GM21367 (cell line): ENCODE measurements at regions not wholly inside any gene's neighbourhood (a gene's known extent, or its start where the extent isn't known, plus 50 kb on each side); places are given as distances from the start of the nearest gene placed in this dataset.
"Not testable (repeated sequence)": the region's sequence is repeated elsewhere in the genome, so short reads cannot be mapped to it uniquely, and the experiment has no call there.

Experiments used
- ATAC-seq: cut with Tn5 transposase; IDR thresholded peaks from one replicate; pipeline ENCODE4 v1.9.1; 2021; ENCODE audit not compliant: unreplicated experiment

GRCh38 chr3:912717-913116, 180.1 kb upstream of the CNTN6 start:
- ATAC-seq: not testable (repeated sequence)

DNA sequence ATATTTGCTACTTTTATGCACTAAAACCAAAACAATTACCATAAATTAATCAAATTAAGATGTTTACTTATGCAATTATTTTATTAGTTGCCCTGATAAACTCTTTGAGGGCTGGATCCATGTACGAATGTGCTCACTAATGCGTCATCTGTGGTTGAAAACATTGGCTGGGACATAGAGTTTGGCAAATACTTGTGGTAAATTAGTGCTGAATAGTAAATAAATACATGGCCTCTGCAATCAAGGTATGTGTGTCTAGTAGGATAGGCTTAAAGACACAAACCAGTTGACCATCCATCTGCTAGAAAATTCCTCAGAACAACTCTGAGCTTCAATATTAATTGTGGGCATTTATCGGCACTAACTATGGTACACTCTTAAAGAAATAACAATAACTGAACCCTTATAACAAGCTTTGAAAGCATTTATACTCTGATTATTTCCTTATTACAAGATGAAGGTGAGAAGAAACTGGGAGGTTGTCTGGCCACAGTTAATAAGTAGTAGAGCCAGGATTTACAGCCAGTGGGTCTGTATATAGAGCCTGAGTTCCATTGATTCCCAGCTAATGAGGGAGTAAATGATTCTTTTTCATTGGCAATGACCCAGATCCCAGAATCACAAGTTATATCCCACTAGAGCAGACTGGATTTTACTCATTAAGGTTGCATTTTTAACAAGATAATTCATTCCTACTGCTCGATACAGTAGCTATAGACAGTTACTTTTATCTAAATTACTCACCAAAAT, 169.5 kb upstream of the CNTN6 start:
- ATAC-seq: no peak

DNA sequence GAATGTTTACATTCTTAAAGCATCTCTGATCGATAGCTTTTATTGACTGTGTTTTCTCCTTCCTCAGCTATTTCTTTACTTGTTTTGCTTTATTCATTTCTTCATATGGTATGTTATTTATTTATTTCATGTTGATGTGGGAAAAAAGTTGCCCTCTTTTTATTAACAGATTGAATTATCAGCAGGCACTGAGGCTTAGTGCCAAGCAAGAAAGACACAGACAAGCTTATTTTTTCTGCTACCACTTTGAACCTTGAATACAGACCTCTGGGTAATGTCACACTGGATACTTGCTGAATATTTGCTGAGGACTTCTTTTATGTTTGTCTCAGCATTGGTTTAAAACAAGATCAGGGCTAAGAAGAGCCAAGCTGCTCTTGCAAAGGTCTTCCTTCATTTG, 162.0 kb upstream of the CNTN6 start:
- no peak for ATAC-seq

- ATAC-seq: no peak
Measured at GRCh38 chr3:933326-933725, 159.5 kb upstream of the CNTN6 start.

GRCh38 chr3:944786-945185, 148.0 kb upstream of the CNTN6 start:
- no peak for ATAC-seq

DNA sequence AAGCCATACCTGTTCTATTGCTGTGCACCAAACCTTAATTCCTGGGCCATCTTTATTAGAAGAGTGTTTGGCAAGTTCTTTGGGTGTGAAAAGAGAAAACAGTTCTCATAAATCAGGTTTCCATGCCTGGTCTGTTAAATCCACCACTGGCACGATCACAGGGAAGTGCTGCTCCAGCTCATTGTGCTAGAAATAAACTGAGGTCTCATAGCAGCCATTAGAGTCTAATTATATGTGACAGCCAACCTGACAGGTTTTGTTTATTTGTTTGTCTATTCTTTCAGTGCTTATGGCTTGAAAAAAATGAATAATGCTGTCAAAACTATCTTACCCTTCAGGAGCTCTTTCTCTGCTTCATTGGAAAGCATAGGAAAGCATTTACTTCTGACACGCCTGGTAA, 147.1 kb upstream of the CNTN6 start:
- ATAC-seq: no peak

DNA sequence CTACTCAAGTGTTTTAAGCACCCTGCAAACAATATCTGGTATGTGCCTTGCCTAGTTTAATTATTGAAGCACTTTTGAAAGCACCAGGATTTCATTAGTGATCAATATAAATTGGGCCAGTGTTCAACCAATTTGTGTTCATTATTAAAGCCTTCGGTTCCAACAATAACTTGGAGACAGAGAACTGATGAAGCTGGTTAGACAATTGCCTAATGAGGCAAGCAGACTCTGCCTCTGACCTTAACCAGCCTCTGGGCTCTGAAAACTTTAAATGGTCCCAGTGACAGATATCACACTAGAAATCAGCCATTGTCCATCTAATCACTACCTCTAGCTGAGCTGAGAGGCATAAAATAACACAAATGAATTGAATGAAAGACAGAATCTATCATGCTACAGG, 139.9 kb upstream of the CNTN6 start:
- ATAC-seq: no peak

DNA sequence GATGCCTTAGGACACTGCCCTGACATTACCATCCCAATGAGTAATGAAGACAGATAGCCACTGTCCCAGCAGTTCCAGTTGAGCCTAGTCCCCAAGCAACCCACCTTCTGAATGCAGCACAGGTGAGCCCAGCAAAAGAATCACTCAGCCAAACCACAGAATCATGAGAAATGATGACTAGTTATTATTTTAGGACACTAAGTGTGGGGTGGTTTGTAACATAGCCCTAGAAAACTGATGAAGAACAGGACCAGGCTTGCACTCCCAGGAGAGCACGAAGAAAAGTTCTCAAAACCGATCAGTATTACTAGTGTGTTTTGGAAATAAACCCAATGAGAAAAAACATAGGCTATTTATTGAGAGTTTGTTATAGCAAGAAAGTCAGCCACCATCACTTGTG, 129.6 kb upstream of the CNTN6 start:
- no peak for ATAC-seq

GRCh38 chr3:963755-964154, 129.1 kb upstream of the CNTN6 start:
- no peak for ATAC-seq

DNA sequence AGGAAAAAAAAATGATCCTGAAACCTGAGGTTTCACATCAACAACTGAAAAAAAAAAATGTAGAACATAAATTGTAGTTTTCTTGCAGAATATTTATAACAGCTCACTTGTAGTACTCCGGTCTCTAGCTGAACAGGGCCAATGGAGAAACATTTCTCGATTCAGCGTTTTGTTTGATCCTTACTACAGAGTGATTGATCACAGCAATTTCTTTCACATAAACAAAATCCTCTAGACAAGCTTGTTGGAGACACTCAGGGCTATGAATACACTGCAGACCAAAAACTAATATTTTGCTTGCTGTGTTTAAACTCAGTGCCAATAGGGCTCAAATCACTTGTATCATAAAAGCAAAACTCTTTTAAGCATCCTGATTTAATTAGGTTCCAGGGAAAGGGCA, 127.0 kb upstream of the CNTN6 start:
- ATAC-seq: no peak

GRCh38 chr3:966341-966740, 126.5 kb upstream of the CNTN6 start:
- no peak for ATAC-seq

DNA sequence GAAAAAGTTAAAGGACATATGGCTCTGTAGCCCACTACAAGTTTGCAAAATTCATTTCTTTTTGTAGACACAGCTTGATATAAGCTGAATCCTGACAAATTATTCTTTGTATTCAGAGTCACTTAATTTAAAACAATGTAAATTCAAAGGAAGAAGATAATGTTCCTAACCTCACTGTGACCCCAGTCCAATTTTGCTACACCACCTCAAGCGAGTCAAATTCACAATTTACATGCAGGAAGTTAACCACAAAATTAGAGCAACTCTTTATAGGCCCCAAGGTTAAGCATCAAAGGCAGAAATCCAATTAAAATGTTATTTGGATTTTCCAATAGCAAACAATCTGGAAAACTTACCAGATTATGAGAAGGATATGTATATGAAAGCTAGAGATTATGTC, 119.5 kb upstream of the CNTN6 start:
- no peak for ATAC-seq

DNA sequence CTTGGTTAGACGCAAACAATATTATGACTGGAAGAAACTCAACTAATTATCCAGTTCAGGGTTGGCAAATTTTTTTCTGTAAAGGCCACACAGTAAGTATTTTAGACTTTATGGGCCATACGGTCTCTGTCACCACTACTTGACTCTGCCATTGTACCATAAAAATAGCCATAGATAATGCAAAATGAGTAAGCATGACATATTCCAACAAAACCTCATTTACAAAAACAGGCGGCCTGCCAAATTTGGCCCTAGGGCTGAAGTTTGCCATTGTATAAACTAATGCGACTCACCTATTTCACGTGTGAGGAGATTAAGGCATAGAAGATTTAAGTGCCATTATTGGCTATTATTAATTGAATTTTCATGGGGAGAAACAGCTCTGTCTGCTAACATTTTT, 116.8 kb upstream of the CNTN6 start:
- ATAC-seq: no peak

GRCh38 chr3:981156-981555, 111.7 kb upstream of the CNTN6 start:
- ATAC-seq: no peak

DNA sequence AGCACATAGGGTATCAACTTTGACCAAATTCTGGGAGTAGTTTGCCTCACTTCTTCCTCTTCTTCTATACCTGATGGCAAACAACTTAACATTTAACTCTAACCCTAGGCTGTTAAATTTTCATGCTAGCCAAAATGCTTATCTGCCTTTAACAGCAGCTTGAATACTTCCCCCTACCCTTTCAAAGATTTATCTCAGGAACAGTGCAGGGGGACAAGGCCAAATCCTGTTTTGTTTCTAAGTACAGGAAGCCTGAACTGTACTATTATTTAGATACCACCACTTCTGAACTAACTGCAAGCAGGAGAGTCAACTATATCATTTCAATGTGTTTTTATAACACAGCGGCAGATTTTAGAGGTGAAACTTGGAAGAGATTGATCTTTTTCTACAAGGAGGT, 104.0 kb upstream of the CNTN6 start:
- no peak for ATAC-seq

DNA sequence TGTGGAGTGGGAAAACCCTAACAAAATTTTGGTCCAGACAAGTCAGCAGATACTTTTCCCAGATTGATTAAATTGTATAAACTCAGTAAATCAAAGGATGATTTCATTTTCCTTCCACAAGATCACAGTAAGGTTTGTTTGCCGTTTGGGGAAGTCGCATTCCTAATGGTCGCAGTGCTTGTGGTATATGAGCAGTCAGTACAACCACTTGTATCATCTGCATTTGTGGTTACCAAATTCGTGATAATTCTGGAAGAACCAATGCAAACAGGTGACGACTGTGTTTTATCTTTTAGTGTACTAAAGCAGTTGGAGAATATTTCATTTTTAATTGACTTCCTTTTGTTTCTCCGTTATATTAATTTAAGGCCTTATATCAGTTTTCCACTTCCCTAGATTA, 100.0 kb upstream of the CNTN6 start:
- no peak for ATAC-seq

- ATAC-seq: no peak
Measured at GRCh38 chr3:1002010-1002409, 90.8 kb upstream of the CNTN6 start.

DNA sequence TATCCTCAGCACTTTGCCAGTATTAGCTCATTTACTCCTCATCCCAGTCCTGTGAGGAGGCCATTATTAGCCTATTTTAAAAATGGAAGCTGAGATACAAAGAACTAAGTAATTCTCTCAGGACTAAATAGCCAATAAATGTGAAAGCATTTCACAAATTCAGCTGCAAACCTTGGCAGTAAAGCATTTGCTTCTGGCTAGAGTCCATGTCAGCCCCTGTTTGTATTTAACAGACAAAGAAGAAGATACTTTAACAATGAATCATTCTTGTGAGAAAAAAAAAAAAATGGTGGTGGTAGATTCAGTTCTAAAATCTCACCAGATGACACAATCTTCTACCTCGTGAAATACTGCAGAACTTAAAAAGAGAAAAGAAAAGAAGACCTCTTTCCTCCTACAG, 85.0 kb upstream of the CNTN6 start:
- ATAC-seq: no peak

- ATAC-seq: no peak
Measured at GRCh38 chr3:1010228-1010627, 82.6 kb upstream of the CNTN6 start.

GRCh38 chr3:1015826-1016225, 77.0 kb upstream of the CNTN6 start:
- ATAC-seq: no peak

DNA sequence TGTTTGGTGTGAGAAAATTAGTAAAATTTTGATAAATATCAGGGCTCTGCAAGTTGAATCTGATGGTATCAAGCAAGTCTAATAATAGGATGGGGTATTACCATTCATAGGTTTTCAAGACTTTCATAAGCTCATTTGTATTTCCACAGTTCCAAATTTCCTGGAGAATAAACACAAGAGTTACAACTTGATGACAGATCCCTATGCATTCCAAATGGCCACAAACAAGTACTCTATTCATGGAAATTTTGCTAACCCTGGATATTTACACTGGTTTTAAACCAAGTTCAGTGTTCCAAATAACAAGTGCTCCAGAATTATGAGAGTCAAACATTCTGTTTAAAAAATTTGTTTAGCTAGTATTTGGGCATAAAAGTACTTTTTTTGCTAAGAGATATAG, 75.0 kb upstream of the CNTN6 start:
- no peak for ATAC-seq

GRCh38 chr3:1019157-1019556, 73.7 kb upstream of the CNTN6 start:
- no peak for ATAC-seq

- no peak for ATAC-seq
Measured at GRCh38 chr3:1026395-1026794, 66.4 kb upstream of the CNTN6 start.
